ENCODE measurements at regions not wholly inside any gene's neighbourhood (a gene's known extent, or its start where the extent isn't known, plus 50 kb on each side); places are given as distances from the start of the nearest gene placed in this dataset.

DNA sequence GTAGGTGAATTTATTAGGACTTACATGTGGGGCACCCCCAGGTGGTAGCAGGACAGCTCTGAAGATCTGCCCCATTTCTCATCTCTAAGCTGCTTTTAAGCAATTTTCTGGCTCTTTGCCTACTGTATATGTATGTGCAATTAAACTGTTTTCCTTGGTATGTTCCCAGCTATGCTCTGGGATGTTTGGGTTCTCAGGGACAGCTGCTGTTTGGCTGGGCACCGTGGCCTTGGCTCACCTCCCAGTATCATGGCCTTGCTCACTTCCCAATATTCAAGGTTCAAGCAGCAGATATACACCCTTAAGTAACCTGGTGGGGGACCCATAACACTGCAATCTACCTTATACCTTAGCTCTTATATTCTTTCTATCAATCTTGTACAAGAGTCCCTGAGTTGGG, 53.7 kb upstream of the KITLG start:
- Histone ChIP-seq H3K4me3 (ENCODE audit: low read length) (no peak overlapping the region), H3K36me3 (ENCODE audit: insufficient read depth, low read length) (no peaks in the 10 kb centered on the region), H3K27ac (ENCODE audit: low read depth, low read length) (no peak overlapping the region), H3K4me1 (ENCODE audit: insufficient read depth, low read length) (peaks cover 9% of the 10 kb centered on the region; the same call in 1 of the 2 replicates), H3K9me3 (ENCODE audit: insufficient read depth, low read depth, low read length) (no peaks in the 10 kb centered on the region), H3K27me3 (ENCODE audit: insufficient read depth, low read length) (no peaks in the 10 kb centered on the region), H3K9ac (ENCODE audit: low read depth, low read length) (no peak overlapping the region)
- 94% methylated on average over 1 of the region's 1 CpG for WGBS

DNA sequence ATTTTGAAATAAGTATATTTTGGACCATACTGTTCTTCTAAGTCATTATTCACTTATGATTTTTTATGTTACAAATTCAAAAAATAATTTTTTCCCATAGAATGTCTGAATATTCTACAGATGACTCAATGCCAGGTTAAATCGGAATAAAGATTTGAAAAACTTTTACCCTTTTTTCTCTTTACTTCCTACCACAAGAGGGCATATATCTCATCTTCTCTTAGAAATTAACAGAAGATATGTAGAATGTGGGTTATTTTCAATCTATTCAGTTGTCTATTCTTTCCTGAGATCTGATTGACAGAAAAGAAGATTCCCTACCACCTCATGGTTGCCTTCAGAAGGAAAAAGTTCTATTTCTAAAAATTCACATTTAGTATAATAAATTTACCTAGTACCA, 53.0 kb upstream of the KITLG start:
- 100% methylated on average over 1 of the region's 1 CpG for WGBS
- Histone ChIP-seq H3K9ac (ENCODE audit: low read depth, low read length) (no peak overlapping the region), H3K4me1 (ENCODE audit: insufficient read depth, low read length) (0 out of 2 replicates have a peak, but pooled peaks cover 2% of the 10 kb centered on the region), H3K36me3 (ENCODE audit: insufficient read depth, low read length) (no peaks in the 10 kb centered on the region), H3K27ac (ENCODE audit: low read depth, low read length) (no peak overlapping the region), H3K4me3 (ENCODE audit: low read length) (no peak overlapping the region), H3K27me3 (ENCODE audit: insufficient read depth, low read length) (no peaks in the 10 kb centered on the region), H3K9me3 (ENCODE audit: insufficient read depth, low read depth, low read length) (no peaks in the 10 kb centered on the region)

DNA sequence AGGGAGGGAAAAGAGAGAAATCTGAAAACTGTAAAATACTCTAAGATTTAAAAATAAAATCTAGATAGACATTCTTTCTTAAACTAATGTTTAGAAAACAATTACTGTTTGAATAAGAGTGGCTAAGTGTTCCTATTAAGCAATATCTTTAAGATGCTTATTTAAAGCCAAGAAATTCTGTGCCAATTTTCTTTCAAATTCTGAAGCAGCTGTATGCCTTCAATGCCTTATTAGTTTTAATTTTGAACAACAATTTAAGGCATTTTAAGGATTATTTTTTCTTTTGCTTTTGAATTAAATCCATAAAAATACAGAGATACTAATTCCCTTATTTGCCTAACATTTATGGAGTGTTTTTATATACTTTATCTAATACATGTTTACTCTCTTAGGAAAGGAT, 50.3 kb upstream of the KITLG start:
- Histone ChIP-seq H3K9me3 (ENCODE audit: insufficient read depth, low read depth, low read length) (no peaks in the 10 kb centered on the region), H3K36me3 (ENCODE audit: insufficient read depth, low read length) (no peaks in the 10 kb centered on the region), H3K4me3 (ENCODE audit: low read length) (no peak overlapping the region), H3K27ac (ENCODE audit: low read depth, low read length) (no peak overlapping the region), H3K4me1 (ENCODE audit: insufficient read depth, low read length) (no peaks in the 10 kb centered on the region), H3K27me3 (ENCODE audit: insufficient read depth, low read length) (no peaks in the 10 kb centered on the region), H3K9ac (ENCODE audit: low read depth, low read length) (no peak overlapping the region)
